HG03103 (cell line): ENCODE measurements at regions not wholly inside any gene's neighbourhood (a gene's known extent, or its start where the extent isn't known, plus 50 kb on each side); places are given as distances from the start of the nearest gene placed in this dataset.

Source experiments
- ATAC-seq: cut with Tn5 transposase; IDR thresholded peaks from one replicate; pipeline ENCODE4 v1.9.1; 2021; ENCODE audit warnings: low read depth; ENCODE audit not compliant: unreplicated experiment

- ATAC-seq = no peak
Measured at GRCh38 chr12:91818227-91819131, 327.2 kb downstream of the BTG1 start.

GRCh38 chr12:91817517-91817916 is 328.1 kb downstream of the BTG1 start:
- ATAC-seq = no peak

- ATAC-seq = no peak
Measured at GRCh38 chr12:91813701-91814100, 331.9 kb downstream of the BTG1 start.

- no peak for ATAC-seq
Measured at GRCh38 chr12:91811481-91812287, 334.0 kb downstream of the BTG1 start.

GRCh38 chr12:91810531-91811451 is 334.9 kb downstream of the BTG1 start:
- ATAC-seq = no peak

GRCh38 chr12:91810077-91810476 is 335.6 kb downstream of the BTG1 start:
- no peak for ATAC-seq

- ATAC-seq = no peak
Measured at GRCh38 chr12:91805031-91805430, 340.6 kb downstream of the BTG1 start.

- no peak for ATAC-seq
Measured at GRCh38 chr12:91804533-91804932, 341.1 kb downstream of the BTG1 start.

- no peak for ATAC-seq
Measured at GRCh38 chr12:91801048-91801447, 344.6 kb downstream of the BTG1 start.

GRCh38 chr12:91793676-91794075 is 352.0 kb downstream of the BTG1 start:
- no peak for ATAC-seq

GRCh38 chr12:91792597-91792996 is 353.0 kb downstream of the BTG1 start:
- no peak for ATAC-seq

- no peak for ATAC-seq
Measured at GRCh38 chr12:91786499-91787272, 359.0 kb downstream of the BTG1 start.

- no peak for ATAC-seq
Measured at GRCh38 chr12:91785655-91786498, 359.8 kb downstream of the BTG1 start.

- no peak for ATAC-seq
Measured at GRCh38 chr12:91781114-91781513, 364.5 kb downstream of the BTG1 start.

- ATAC-seq = peak; percentile 85
Measured at GRCh38 chr12:91778938-91779400, 366.7 kb downstream of the BTG1 start.

GRCh38 chr12:91778091-91778832 is 367.4 kb downstream of the BTG1 start:
- peak; percentile 50 for ATAC-seq

GRCh38 chr12:91777268-91777992 is 368.2 kb downstream of the BTG1 start:
- ATAC-seq = no peak
